ENCODE measurements at regions not wholly inside any gene's neighbourhood (a gene's known extent, or its start where the extent isn't known, plus 50 kb on each side); places are given as distances from the start of the nearest gene placed in this dataset.

GRCh38 chr9:36755019-36755418, 182.3 kb downstream of the MELK start:
- intact Hi-C loops (cut with micrococcal nuclease): no loop called here
- Histone ChIP-seq H3K36me3 (no peaks in the 10 kb centered on the region), H3K4me1 (no peaks in the 10 kb centered on the region), H3K27ac (replicated peaks) (no peak overlapping the region), H3K9me3 (replicated peaks) (no peaks in the 10 kb centered on the region), H3K4me3 (no peak overlapping the region), H3K27me3 (ENCODE audit: low read depth) (peaks cover 98% of the 10 kb centered on the region)
- TF ChIP-seq CTCF (IDR thresholded peaks at IDR 0.05; ENCODE audit: borderline replicate concordance): no peak
- no peak for DNase-seq

GRCh38 chr9:36759141-36759540, 186.4 kb downstream of the MELK start:
- no peaks in the 10 kb centered on the region for H3K36me3 ChIP-seq
- H3K4me3 ChIP-seq: no peak overlapping the region
- intact Hi-C loops (cut with micrococcal nuclease): no loop called here
- no peaks in the 10 kb centered on the region for H3K9me3 ChIP-seq (replicated peaks)
- H3K27ac ChIP-seq (replicated peaks): no peak overlapping the region
- H3K27me3 ChIP-seq (ENCODE audit: low read depth): peaks cover 98% of the 10 kb centered on the region
- no peaks in the 10 kb centered on the region for H3K4me1 ChIP-seq
- DNase-seq: no peak
- TF ChIP-seq CTCF (IDR thresholded peaks at IDR 0.05; ENCODE audit: borderline replicate concordance): no peak

- DNase-seq: no peak
- no peak for TF ChIP-seq CTCF (IDR thresholded peaks at IDR 0.05; ENCODE audit: borderline replicate concordance)
- Histone ChIP-seq H3K27me3 (ENCODE audit: low read depth) (peaks cover 95% of the 10 kb centered on the region), H3K4me3 (no peak overlapping the region), H3K4me1 (no peaks in the 10 kb centered on the region), H3K9me3 (replicated peaks) (no peaks in the 10 kb centered on the region), H3K27ac (replicated peaks) (no peak overlapping the region), H3K36me3 (no peaks in the 10 kb centered on the region)
- intact Hi-C loops (cut with micrococcal nuclease): no loop called here
Observed at GRCh38 chr9:36759976-36760375, 187.3 kb downstream of the MELK start.

GRCh38 chr9:36760667-36761420, 188.1 kb downstream of the MELK start:
- no peak overlapping the region for H3K4me3 ChIP-seq
- no peak for DNase-seq
- H3K27ac ChIP-seq (replicated peaks): no peak overlapping the region
- TF ChIP-seq CTCF (IDR thresholded peaks at IDR 0.05; ENCODE audit: borderline replicate concordance): no peak
- H3K9me3 ChIP-seq (replicated peaks): no peaks in the 10 kb centered on the region
- intact Hi-C loops (cut with micrococcal nuclease): no loop called here
- no peaks in the 10 kb centered on the region for H3K36me3 ChIP-seq
- no peaks in the 10 kb centered on the region for H3K4me1 ChIP-seq
- H3K27me3 ChIP-seq (ENCODE audit: low read depth): peaks cover 95% of the 10 kb centered on the region

GRCh38 chr9:36762958-36763357, 190.3 kb downstream of the MELK start:
- Histone ChIP-seq H3K27me3 (ENCODE audit: low read depth) (peaks cover 83% of the 10 kb centered on the region), H3K9me3 (replicated peaks) (no peaks in the 10 kb centered on the region)
- intact Hi-C loops (cut with micrococcal nuclease): no loop called here

More at GRCh38 chr9:36762958-36763357, 190.3 kb downstream of the MELK start:
- Histone ChIP-seq H3K4me3 (no peak overlapping the region), H3K27ac (replicated peaks) (no peak overlapping the region), H3K36me3 (no peaks in the 10 kb centered on the region), H3K4me1 (no peaks in the 10 kb centered on the region)
- TF ChIP-seq CTCF (IDR thresholded peaks at IDR 0.05; ENCODE audit: borderline replicate concordance): no peak
- no peak for DNase-seq

Measured in left ventricle myocardium inferior (tissue), 1 donor.